ENCODE measurements at regions not wholly inside any gene's neighbourhood (a gene's known extent, or its start where the extent isn't known, plus 50 kb on each side); places are given as distances from the start of the nearest gene placed in this dataset.
"Not testable (repeated sequence)": the region's sequence is repeated elsewhere in the genome, so short reads cannot be mapped to it uniquely, and the experiment has no call there.

- ChIA-PET CTCF (interaction anchor here (1.2 kb wide), 1 partner anchor 9 kb away, joined by 5 read pairs; no protein-coding TSS in a partner anchor), POLR2A (no interaction called here)
- no peak for TF ChIP-seq CTCF (IDR thresholded peaks at IDR 0.05; ENCODE audit: control extremely low read depth, extremely low read depth, low read depth, missing control alignments)
- no peak for DNase-seq (ENCODE audit: extremely low spot score)
These were observed 796.4 kb upstream of the ACO1 start for GRCh38 chr9:31588006-31588405.

- POLR2A ChIA-PET: no interaction called here
- TF ChIP-seq CTCF (IDR thresholded peaks at IDR 0.05; ENCODE audit: control extremely low read depth, extremely low read depth, low read depth, missing control alignments): no peak
These were observed 795.7 kb upstream of the ACO1 start for GRCh38 chr9:31588756-31589155.

GRCh38 chr9:31590091-31590490 is 794.4 kb upstream of the ACO1 start:
- CTCF ChIA-PET: no interaction called here

More at GRCh38 chr9:31588756-31589155, 795.7 kb upstream of the ACO1 start:
- CTCF ChIA-PET: no interaction called here
- no peak for DNase-seq (ENCODE audit: extremely low spot score)

GRCh38 chr9:31597086-31597485 is 787.4 kb upstream of the ACO1 start:
- POLR2A ChIA-PET; DNase-seq (ENCODE audit: extremely low spot score): not testable (repeated sequence)
- CTCF ChIA-PET: interaction anchor here (1.0 to 2.1 kb wide), 3 partner anchors 8 to 14 kb away, joined by 4 to 5 read pairs (median 5); no protein-coding TSS in a partner anchor

More at GRCh38 chr9:31590091-31590490, 794.4 kb upstream of the ACO1 start:
- POLR2A ChIA-PET: no interaction called here
- TF ChIP-seq CTCF (IDR thresholded peaks at IDR 0.05; ENCODE audit: control extremely low read depth, extremely low read depth, low read depth, missing control alignments): no peak
- no peak for DNase-seq (ENCODE audit: extremely low spot score)

- no peak for DNase-seq (ENCODE audit: extremely low spot score)
- CTCF ChIA-PET: interaction anchor here (1.7 to 2.1 kb wide), 2 partner anchors 10 to 11 kb away, joined by 4 to 5 read pairs; no protein-coding TSS in a partner anchor
- POLR2A ChIA-PET: no interaction called here
- no peak for TF ChIP-seq CTCF (IDR thresholded peaks at IDR 0.05; ENCODE audit: control extremely low read depth, extremely low read depth, low read depth, missing control alignments)
These were observed 786.5 kb upstream of the ACO1 start for GRCh38 chr9:31597977-31598376.

- DNase-seq (ENCODE audit: extremely low spot score): no peak
- POLR2A ChIA-PET: no interaction called here
- no peak for TF ChIP-seq CTCF (IDR thresholded peaks at IDR 0.05; ENCODE audit: control extremely low read depth, extremely low read depth, low read depth, missing control alignments)
- CTCF ChIA-PET: no interaction called here
These were observed 782.8 kb upstream of the ACO1 start for GRCh38 chr9:31601666-31602065.

- ChIA-PET CTCF (interaction anchor here (0.9 to 1.6 kb wide), 5 partner anchors 8 to 86 kb away, joined by 3 to 5 read pairs (median 4); no protein-coding TSS in a partner anchor), POLR2A (no interaction called here)
- no peak for TF ChIP-seq CTCF (IDR thresholded peaks at IDR 0.05; ENCODE audit: control extremely low read depth, extremely low read depth, low read depth, missing control alignments)
- no peak for DNase-seq (ENCODE audit: extremely low spot score)
These were observed 779.9 kb upstream of the ACO1 start for GRCh38 chr9:31604531-31604930.

Measured in GM10248 (cell line).